Chondrocyte (in vitro differentiated cells): ENCODE measurements at regions not wholly inside any gene's neighbourhood (a gene's known extent, or its start where the extent isn't known, plus 50 kb on each side); places are given as distances from the start of the nearest gene placed in this dataset.

Source experiments
- DNase-seq: peaks from one replicate; pipeline ENCODE4 v3.0.0; 2021; ENCODE audit warnings: mixed read lengths, low spot score
- H3K27ac Mint-ChIP-seq: one replicate; pipeline ENCODE4 v1.8.0; 2021; ENCODE audit warnings: mild to moderate bottlenecking, moderate library complexity, mixed read lengths; ENCODE audit not compliant: unreplicated experiment
- H3K27me3 Mint-ChIP-seq: 2 replicates; pipeline ENCODE4 v1.8.0; 2021; ENCODE audit warnings: low read depth, mixed read lengths
- H3K36me3 Mint-ChIP-seq: 2 replicates; pipeline ENCODE4 v1.8.0; 2021; ENCODE audit warnings: low read depth, mixed read lengths
- H3K4me1 Mint-ChIP-seq: 2 replicates; pipeline ENCODE4 v1.8.0; 2021; ENCODE audit warnings: low read depth, mild to moderate bottlenecking, mixed read lengths
- H3K4me3 Mint-ChIP-seq: one replicate; pipeline ENCODE4 v1.8.0; 2021; ENCODE audit warnings: mild to moderate bottlenecking, moderate library complexity, mixed read lengths; ENCODE audit not compliant: unreplicated experiment
- H3K9me3 Mint-ChIP-seq: 2 replicates; pipeline ENCODE4 v1.8.0; 2021; ENCODE audit warnings: low read depth, mixed read lengths
- TF ChIP-seq, protein P1 (sequence below): fragments of 200-600 bp; sonication (generic); IDR thresholded peaks from 2 replicates; pipeline ENCODE4 v1.5.0; 2021; ENCODE audit warnings: antibody characterized with exemption, mild to moderate bottlenecking, moderate library complexity

DNA sequence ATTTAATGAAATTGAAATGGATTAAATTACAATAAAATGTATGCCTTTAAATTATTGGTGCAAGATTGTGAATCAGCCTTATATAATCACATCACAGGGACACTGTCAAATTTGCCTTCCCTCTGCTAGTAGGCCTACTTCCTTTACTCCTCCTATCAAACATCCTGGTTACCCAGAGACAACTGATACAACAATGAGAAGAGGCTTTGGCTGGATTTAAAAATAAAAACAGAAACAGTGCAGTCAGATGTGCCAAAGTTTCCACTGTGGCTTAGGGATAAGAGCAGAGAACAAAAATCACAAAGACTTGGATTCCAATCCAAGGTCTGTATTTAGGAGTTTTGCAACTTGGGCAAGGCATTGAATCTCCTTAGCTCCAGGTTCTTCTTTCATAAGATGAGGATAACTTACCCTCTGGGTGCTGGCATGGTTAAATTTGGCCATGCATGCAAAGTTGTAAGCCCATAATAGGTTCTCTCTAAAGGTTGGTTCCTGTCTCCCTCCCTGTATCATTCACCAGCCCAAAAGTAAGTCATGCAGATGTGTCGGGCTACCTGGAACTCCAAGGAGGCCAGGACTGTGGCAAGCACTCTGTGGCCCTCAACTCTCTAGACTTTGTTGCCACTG lies 99.3 kb upstream of the LRATD1 start:
- Mint-ChIP-seq H3K27ac (no peak overlapping the region), H3K27me3 (no peaks in the 10 kb centered on the region), H3K4me3 (no peak overlapping the region), H3K4me1 (no peaks in the 10 kb centered on the region), H3K36me3 (no peaks in the 10 kb centered on the region), H3K9me3 (no peaks in the 10 kb centered on the region)
- DNase-seq, result no peak
- TF ChIP-seq, protein P1, sequence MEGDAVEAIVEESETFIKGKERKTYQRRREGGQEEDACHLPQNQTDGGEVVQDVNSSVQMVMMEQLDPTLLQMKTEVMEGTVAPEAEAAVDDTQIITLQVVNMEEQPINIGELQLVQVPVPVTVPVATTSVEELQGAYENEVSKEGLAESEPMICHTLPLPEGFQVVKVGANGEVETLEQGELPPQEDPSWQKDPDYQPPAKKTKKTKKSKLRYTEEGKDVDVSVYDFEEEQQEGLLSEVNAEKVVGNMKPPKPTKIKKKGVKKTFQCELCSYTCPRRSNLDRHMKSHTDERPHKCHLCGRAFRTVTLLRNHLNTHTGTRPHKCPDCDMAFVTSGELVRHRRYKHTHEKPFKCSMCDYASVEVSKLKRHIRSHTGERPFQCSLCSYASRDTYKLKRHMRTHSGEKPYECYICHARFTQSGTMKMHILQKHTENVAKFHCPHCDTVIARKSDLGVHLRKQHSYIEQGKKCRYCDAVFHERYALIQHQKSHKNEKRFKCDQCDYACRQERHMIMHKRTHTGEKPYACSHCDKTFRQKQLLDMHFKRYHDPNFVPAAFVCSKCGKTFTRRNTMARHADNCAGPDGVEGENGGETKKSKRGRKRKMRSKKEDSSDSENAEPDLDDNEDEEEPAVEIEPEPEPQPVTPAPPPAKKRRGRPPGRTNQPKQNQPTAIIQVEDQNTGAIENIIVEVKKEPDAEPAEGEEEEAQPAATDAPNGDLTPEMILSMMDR, result no peak

GRCh38 chr2:14535156-14535555 lies 97.4 kb upstream of the LRATD1 start:
- Mint-ChIP-seq H3K4me1 (no peaks in the 10 kb centered on the region), H3K36me3 (no peaks in the 10 kb centered on the region), H3K4me3 (no peak overlapping the region), H3K27ac (no peak overlapping the region), H3K27me3 (no peaks in the 10 kb centered on the region), H3K9me3 (no peaks in the 10 kb centered on the region)
- TF ChIP-seq, protein P1, result no peak
- no peak for DNase-seq

DNA sequence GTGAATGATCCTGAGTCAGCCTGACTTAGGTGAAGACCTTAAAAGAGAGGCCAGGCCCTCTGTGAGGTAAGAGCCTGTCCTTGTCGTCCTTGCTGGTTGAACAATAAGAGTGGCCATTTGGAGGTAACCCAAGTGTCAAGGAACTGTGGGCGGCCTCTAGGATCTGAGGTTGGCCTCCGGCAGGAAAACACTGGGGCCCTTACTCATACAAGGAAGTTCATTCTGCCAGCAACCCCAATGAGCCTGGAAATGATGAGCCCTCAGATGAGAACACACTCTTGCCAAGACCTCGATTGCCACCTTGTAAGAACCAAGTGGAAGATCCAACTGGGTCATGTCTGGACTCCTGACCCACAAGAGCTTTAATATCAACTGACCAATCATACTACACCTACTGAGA lies 95.5 kb upstream of the LRATD1 start:
- H3K27me3 Mint-ChIP-seq, result no peaks in the 10 kb centered on the region
- TF ChIP-seq, protein P1, result no peak
- H3K9me3 Mint-ChIP-seq, result peaks cover 4% of the 10 kb centered on the region
- no peaks in the 10 kb centered on the region for H3K4me1 Mint-ChIP-seq
- no peak overlapping the region for H3K27ac Mint-ChIP-seq
- no peaks in the 10 kb centered on the region for H3K36me3 Mint-ChIP-seq
- no peak for DNase-seq
- H3K4me3 Mint-ChIP-seq, result no peak overlapping the region

DNA sequence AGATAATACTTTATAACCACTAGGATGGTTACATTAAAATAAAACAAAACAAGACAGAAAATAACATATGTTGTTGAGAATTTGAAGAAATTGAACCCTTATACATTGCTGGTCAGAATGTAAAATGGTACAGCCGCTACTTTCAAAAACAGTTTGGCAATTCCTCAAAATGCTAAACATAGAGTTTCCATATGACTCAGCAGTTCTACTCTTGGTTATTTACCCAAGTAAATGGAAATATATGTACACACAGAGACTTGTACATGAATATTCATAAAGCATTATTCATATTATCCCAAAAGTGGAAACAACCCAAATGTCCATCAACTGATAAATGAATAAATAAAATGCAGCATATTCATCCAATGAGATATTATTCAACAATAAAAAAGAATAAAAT lies 92.5 kb upstream of the LRATD1 start:
- H3K4me3 Mint-ChIP-seq, result no peak overlapping the region
- peaks cover 14% of the 10 kb centered on the region for H3K9me3 Mint-ChIP-seq
- H3K27me3 Mint-ChIP-seq, result no peaks in the 10 kb centered on the region
- no peak overlapping the region for H3K27ac Mint-ChIP-seq
- TF ChIP-seq, protein P1, result no peak
- no peaks in the 10 kb centered on the region for H3K4me1 Mint-ChIP-seq
- H3K36me3 Mint-ChIP-seq, result no peaks in the 10 kb centered on the region
- DNase-seq, result no peak

GRCh38 chr2:14543284-14543683 lies 89.2 kb upstream of the LRATD1 start:
- no peak for DNase-seq
- Mint-ChIP-seq H3K4me1 (no peaks in the 10 kb centered on the region), H3K27me3 (peaks cover 3% of the 10 kb centered on the region), H3K36me3 (no peaks in the 10 kb centered on the region), H3K9me3 (peaks cover 14% of the 10 kb centered on the region), H3K4me3 (no peak overlapping the region), H3K27ac (no peak overlapping the region)
- TF ChIP-seq, protein P1, result no peak
